Stimulated activated CD8-positive, alpha-beta memory T cell treated with anti-CD3 and anti-CD28 coated beads, Interleukin-15, amount 100 ng/mL, for 48 hours (primary cell): ENCODE measurements at regions not wholly inside any gene's neighbourhood (a gene's known extent, or its start where the extent isn't known, plus 50 kb on each side); places are given as distances from the start of the nearest gene placed in this dataset.
"Not testable (repeated sequence)": the region's sequence is repeated elsewhere in the genome, so short reads cannot be mapped to it uniquely, and the experiment has no call there.

Experiments
- DNase-seq, 2 donors: peaks; one replicate each; pipeline ENCODE4 v3.0.0-alpha.2; 2020; ENCODE audit warnings: low read depth in 2 of 2

DNA sequence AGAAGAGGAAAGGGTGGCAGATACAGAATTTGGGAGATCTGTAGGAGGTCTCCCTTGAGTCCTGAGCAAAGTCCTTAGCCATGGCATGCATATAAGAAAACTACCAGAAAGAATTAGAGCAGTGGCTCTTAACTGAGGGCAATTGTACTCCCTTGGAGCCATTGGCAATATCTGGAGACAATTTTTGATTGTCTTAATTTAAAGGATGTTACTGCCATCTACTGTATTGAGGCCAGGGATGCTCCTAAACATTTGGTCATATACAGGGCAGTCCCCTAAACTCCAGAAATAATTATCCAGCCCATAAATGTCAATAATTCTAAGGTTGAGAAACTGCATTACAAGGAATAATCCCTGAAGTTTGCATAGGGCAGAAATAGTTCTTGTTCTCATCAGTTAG is 136.4 kb upstream of the ODAD2 start:
- no peak for DNase-seq

DNA sequence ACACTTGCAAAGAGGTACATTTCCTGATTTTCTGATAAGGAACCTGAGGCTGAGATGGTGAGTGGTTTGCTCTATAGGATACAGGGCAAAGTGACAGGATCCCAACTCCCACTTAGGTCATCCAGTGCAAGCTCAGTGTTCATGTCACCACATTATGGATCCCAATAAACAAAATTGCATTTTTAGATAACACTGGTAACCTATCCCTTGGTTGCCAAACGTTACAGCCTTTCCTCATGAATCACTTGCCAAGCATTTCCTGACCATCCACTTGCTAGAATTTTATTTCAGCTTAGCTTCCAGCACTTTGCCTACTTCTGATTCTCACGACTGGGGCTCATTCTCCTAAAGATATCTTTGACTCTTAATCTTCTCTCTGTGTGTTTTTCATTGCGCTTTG is 131.4 kb upstream of the ODAD2 start:
- DNase-seq = no peak

DNA sequence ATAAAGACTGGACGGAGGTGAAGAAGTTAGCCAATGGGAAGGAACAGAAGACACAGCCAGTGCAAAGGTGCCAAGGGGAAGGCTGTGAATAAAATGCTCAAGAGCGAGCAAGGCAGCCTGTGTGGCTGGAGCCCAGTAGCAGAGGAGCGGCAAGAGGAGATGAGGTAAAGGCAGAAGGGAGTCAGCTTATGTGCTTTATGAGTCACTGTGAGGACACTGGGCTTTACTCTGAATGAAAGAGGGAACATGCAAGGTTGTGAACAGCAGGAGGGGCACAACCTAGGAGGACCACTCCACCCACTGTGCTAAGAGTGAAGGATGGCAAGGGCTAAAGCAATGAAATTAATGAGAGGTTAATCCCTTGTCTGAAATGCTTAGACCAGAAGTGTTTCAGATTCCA is 129.0 kb upstream of the ODAD2 start:
- no peak for DNase-seq

DNA sequence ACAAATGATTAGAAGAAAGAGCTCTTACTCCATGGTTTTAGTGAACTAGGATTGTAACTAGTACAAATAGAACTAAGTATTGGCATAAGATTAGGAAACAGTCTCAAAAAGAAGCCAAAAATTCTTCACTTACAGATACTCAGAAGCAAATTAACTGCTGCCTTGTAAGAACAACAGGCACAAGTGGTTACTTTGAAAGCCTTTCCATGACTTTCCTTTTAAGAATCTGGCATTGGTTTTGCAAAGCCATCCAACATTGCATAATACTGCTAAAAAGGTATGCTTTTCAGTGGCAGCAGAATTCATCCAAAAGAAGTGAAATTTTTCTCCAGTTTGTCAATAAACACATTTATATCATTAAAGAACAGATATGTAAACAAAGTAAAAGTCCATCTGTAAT is 126.8 kb upstream of the ODAD2 start:
- DNase-seq = no peak

DNA sequence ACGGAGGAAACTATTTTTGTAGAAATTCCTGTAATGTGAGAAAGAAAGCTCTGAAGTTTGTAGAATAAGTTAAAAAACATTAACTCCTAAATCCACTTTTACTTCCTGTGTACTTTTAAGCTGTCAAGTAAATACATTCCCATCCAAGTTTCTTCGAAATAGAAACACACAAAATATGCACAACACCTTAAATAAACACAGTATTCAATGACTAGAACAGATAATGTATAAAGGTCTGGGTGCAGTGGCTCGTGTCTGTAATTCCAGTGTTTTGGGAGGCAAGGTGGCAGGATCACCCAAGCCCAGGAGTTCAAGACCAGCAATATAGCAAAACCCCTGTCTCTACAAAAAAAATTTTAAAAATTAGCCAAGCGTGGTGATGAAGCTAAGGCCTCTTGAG is 121.9 kb upstream of the ODAD2 start:
- DNase-seq = no peak

DNA sequence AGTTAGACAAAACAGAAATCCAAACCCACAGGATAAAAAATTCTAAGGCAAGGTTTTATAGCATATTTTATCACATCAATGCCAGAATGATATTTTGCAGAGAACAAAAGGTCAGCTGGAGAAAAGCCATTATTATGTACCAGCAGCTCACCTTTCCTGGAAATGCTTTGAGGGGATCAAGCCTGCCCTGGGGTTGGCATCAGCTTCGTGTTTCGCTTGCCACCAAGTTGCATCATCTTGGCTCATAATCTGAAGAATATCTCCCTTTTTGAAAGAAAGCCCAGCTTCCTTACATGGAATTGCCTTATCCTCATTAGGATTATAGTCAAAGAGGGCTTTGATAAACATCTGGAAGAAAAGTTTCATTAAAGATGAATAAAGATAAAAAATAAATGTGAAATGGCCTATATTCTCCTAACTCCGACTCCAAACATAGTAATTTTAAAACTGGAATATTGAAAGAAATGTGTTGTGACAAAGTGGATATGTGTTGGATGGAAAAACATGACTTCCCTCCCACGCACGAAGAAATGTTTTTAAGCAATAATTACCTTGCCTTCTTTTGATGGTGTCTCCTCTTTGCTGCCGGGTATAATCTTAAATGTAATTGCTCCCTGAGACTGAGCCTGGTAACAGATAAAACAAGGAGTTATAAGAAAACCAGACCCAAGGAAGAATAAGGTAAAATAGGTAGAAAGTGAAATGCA is 121.3 kb upstream of the ODAD2 start:
- no peak for DNase-seq

DNA sequence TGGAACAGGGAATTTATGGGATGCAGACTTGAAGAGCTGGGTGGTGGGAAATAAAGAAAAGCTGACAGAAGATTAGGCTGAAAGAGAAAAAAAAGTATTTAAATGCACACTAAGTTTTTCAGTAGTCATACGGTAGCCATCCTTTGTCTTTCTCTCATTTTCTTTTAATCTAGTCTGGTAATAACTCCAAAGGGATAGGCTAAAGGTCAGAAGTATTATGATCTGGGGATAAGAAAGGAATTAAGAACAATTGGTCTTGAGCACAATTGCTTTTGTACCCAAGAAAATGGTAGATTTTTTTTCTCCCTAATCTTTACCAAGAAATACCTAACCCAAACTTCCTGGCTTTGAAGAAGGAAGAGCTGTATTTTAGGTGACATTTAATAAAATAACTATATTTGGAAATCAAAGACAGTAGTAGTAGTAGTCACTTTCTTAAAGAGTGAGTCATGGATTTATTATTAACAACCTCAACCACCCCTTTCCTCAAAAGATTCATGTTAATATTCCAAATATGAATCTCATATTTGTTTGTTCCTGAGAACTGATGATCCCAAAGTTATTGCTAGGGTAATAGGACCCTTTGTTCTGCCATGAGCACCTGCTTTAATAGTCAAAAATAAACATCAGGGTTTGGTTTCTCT is 120.2 kb upstream of the ODAD2 start:
- DNase-seq = no peak

DNA sequence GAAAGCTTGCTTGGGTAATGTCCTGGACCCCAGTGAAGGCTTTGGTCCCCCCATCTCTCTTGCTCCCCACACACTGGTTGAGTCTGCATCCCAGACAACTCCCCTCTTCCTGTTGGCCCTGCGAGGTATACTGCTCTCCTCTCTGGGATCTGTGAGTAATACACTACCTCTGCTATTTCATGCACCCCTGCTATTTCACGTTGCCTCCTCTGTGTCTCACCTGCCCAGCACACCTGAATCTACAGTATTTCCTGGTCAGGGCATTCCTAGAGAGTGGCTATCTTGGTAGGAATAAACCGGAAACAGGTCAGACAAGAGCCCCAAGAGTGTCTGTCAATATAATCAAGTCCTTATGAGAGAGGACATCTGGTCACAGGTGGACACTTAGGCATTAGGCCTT is 114.3 kb upstream of the ODAD2 start:
- no peak for DNase-seq

DNA sequence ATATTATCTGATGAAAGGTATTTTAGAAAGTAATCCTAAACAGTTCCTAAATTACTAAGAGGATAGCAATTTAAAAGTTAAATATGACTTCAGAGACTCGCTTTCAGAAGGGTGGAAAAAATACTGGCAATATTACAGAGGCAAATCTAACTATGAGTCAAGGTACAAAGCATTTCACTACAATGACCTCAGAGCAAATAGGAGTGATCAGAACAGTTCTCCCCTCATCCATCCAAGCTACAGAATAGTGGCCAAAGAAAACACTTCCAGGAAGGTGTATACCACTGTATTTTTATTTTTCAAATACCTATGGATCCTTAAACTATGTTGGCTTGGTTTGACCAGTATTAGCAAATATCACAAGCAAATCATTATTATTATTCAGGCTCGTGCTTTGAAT is 112.8 kb upstream of the ODAD2 start:
- no peak for DNase-seq

DNA sequence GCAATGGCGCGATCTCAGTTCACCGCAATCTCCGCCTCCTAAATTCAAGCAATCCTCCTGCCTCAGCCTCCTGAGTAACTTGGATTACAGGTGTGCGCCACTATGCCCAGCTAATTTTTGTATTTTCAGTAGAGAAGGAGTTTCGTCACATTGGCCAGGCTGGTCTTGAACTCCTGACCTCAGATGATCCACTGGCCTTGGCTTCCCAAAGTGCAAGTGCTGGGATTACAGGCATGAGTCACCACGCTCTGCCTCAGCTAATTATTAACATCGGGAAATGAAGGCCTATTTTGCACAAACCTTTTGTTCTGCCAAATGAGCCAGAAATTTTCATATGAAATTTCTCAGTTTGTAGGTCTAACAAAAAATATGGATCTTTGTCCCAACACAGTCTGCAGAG is 106.7 kb upstream of the ODAD2 start:
- DNase-seq = no peak

DNA sequence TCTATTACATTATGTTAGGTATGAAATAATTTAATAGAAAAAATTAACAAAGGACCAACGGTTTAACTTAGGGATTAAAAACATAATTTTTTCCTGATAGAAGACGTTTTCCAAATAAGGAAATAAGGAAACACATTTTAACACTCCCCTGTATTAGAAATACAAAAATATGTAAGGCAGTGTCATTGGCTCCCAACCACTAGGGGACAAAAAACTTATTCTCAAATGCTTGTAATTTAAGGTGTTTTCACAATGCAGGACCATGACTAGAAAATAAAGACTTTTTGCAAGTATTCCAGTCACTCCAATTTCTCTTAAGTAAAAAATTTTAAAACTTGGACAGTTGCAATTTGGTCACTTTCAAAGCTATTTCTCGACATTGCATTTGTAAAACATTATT is 98.8 kb upstream of the ODAD2 start:
- no peak for DNase-seq

DNA sequence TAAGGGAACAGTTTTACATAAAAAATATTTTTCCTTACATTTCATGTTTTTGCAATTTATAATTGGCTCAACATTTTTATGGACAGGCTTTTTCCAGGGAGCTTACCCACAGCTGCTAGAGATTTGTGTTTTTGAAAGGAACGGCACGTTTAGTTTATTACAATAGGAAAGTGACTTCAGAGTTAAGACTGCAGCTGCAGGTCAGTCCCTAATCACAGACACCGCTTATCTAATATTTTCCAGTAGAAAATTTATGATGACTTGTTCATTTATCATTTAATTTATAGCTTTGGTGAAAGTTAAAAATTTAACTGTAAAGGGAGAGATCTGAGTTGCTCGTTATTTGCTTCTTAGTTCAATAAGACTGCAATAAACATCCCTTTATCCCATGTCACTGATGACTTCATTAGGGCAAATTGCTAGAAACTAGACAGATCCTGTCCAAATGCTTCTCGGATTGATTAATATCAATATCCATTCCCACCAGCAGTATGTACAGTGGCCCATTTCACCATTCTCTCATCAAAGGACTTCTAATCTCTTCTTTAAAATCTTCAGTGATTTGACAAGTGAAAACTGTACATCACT is 97.0 kb upstream of the ODAD2 start:
- DNase-seq = no peak

DNA sequence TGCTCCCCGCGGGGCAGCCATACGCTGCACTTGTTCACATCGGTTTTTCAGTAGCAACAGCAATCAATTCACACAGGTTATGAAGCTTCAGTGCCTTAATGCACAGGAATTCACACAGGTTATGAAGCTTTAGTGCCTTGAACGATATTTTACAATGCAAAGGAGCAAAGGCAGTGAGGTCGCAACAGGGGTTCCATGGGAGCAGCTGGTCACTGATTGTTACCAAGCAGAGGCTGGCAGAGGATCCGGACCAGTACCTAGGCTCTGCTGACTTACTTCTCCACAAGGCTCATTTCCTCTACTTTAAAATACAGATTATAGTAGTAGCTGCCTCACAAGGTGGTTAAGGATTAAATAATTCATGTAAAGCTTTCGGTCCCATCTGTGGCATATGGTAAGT is 95.2 kb upstream of the ODAD2 start:
- DNase-seq = no peak

DNA sequence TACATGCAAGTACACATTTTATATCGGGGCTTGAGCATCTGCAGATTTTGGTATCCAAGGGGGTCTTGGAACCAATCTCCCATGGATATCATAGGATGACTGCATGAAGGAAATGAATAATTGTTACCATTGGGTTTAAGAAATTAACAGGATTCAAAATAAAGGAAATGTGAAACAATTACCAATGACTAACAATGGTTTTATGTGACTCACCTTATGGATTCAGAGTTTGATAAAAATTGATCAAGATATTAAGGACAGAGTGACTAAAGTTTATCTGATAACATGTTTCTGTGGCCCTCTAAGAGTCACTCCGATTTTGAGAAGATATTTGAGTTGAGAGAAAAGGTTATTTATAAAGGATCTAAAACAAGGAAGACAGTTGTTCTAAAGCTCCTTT is 93.0 kb upstream of the ODAD2 start:
- no peak for DNase-seq

DNA sequence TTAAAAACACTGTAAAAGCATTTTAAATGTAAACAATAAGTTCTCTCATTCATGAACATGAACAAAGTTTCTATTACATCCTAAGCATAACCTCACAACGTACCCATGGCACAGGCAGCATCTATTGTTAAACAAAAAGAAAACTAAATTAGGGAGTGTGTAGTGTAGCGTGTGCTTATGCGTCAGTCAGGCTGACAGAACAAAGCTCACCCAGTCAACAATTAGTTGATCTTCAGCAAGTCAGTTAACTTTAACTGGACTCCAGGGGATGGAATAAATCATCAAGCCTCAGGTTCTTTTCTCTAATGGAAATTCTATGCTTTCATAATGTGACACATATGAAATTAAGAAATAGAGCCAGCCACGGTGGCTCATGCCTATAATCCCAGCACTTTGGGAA is 91.6 kb upstream of the ODAD2 start:
- DNase-seq = no peak

DNA sequence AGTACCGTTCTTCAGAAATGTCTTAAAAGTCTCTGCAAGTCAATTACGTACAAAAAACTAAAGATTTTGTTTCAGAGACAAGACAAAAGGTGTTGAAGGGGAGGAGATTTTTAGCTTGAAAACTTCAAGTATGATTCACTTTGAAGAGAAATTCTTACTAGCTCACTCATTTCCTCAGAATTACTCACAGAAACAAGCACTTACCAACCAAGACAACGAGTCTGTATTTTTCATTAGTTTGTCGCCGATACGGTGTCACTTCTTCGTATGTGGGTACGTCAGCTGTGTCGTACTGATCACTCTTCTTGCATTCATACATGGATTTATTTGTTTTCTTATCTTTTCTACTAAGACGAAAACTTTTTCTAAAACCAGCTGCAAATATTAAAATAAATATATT is 90.6 kb upstream of the ODAD2 start:
- DNase-seq = no peak

DNA sequence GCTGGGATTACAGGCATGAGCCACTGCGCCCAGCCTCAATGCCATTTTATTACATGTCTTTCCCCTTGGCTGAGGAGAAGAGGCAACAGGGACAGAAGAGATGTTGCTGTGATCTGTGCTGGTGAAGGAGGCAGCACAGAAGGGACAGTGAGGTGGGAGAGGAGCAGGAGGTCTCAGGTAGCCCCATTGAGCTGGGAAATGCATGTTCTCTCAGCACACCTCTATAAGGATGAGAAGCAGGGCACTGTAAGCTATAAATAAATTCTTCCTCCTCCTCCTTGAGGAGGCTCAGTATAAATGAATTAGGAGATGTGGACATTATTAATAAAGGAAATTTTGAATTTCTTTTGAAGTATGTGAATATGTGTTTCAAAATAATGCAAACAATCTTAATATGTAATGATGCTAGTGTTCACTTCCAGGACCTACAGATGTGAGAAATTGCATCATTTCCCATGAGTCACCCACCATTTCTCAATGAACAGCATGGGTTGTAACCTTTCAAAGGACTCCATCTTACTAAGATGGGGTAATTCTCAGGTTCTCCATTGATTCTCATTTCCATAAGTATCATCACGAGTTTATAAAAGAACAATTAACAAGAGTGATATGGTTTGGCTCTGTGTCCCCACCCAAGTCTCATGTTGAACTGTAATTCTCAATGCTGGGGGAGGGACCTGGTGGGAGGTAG is 88.9 kb upstream of the ODAD2 start:
- DNase-seq = peak in 1 of 2 donors; percentile 3

DNA sequence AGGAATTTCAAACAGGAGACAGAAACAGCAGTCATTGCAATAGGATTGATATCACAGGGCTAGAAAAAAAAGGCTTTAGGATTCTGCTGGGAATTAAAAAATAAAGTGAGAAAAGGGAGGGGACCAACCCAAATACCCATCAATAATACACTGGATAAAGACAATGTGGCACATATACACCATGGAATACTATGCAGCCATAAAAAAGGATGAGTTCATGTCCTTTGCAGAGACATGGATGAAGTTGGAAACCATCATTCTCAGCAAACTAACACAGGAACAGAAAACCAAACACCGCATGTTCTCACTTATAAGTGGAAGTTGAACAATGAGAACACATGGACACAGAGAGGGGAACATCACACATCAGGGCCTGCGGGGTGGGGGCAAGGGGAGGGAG is 86.9 kb upstream of the ODAD2 start:
- not testable (repeated sequence) for DNase-seq

DNA sequence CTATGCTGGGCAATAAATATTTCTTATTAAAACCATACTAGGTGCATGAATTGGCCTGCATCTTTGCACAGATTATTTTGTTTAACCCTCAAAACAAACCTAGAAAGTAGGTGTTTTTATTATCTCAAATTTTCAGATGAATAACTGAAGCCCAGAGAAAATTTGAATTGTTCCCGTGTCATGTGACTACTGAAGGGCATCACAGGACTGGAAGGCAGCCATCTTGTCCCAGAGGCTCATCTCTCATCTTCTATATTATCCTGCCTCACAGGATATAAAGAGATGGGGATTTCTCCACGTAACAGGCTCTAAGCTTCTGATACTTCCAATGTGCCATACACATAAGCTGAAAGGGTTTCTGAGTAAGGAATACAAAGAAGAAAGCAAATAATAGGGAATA is 84.0 kb upstream of the ODAD2 start:
- DNase-seq = no peak

DNA sequence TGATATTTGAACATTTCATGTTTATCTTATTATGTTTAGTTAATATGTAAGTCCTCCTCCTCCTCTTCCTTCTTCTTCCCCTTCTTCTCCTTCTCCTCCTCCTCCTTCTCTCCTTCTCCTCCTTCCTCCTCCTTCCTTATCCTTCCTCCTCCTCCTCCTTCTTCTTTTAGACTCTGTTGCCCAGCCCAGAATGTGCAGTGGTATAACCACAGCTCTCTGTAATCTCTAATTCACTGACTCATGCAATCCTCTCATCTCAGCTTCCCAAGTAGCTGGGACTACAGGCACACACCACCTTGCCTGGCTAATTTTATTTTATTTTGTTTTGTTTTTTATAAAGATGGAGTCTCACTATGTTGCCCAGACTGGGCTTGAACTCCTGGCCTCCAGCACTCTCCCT is 83.4 kb upstream of the ODAD2 start:
- DNase-seq = no peak

DNA sequence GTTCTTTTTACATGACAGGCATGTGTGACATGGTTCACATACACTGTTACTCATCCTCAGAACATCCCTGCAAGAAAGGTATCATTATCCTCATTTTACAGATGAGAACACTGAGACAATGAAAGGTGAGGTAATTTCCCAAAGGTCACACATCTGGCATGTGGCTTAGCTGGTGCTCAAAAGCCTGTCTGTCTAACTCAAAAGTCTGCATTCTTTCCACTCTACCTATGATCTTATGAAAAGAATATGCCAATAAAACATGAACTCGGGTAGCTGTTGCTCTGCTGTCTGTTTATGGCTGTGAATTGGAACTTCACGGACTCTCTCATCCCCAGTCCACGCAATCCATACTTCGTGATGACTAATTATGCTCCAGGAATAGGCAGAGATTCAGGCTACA is 79.0 kb upstream of the ODAD2 start:
- no peak for DNase-seq

DNA sequence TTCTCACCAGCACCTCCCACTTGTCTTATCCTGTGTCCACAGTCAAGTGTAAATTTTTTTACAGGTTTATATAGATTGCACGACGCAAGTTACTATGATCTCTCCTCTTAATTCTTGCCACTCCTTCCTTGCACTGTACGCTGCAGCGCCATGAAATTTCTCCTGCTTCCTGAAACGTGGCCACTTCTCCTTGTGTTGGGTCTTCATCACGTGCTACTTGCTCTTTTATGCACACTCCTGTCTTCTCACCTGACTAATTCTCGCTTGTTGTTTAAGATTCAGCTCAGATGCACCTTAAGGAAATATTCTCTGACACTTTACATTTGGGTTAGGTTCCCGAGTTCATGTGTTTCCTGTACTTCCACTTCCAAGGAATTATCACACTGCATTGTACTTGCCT is 76.5 kb upstream of the ODAD2 start:
- no peak for DNase-seq

DNA sequence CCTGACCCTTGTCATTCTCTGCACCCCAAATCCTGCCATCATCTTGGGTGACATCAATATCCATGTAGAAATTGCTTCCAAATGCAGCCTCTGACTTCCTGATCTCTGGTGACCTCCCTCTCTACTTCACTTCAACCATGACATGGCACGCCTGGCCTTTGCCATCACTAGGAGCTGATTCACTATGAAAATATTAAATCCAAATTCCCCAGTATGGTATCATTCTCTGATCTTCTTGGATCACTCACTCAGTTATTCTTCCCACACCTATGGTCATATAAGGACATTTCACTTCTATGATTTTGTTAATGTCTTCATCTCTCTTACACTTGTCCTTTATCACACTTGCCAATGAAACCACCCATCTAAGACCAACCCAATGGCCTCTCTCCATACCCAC is 73.7 kb upstream of the ODAD2 start:
- no peak for DNase-seq
